ENCODE measurements at regions not wholly inside any gene's neighbourhood (a gene's known extent, or its start where the extent isn't known, plus 50 kb on each side); places are given as distances from the start of the nearest gene placed in this dataset.

- no peaks in the 10 kb centered on the region for H3K4me1 ChIP-seq
- no peaks in the 10 kb centered on the region for H3K9me3 ChIP-seq
- 82% methylated on average over 3 of the region's 3 CpGs for WGBS, 2 donors
- no peaks in the 10 kb centered on the region for H3K27me3 ChIP-seq
- no peak overlapping the region for H3K27ac ChIP-seq
- no peak for DNase-seq
- no peak overlapping the region for H3K4me3 ChIP-seq (replicated peaks in 1 of 3)
- no peaks in the 10 kb centered on the region for H3K36me3 ChIP-seq
- intact Hi-C loops (cut with DNase I), result no loop called here
- TF ChIP-seq CTCF (IDR thresholded peaks at IDR 0.05), result no peak
- TF ChIP-seq POLR2A (IDR thresholded peaks at IDR 0.05), result no peak
These were observed 347.1 kb upstream of the FSTL5 start for GRCh38 chr4:162510937-162511336.

- WGBS, 2 donors, result 80 to 81% methylated on average over 4 of the region's 4 CpGs
- Histone ChIP-seq H3K9me3 (no peaks in the 10 kb centered on the region), H3K27me3 (no peaks in the 10 kb centered on the region), H3K4me1 (no peaks in the 10 kb centered on the region), H3K27ac (no peak overlapping the region), H3K36me3 (no peaks in the 10 kb centered on the region), H3K4me3 (replicated peaks in 1 of 3) (no peak overlapping the region)
- DNase-seq, result no peak
- intact Hi-C loops (cut with DNase I), result no loop called here
- TF ChIP-seq POLR2A (IDR thresholded peaks at IDR 0.05), result no peak
- TF ChIP-seq CTCF (IDR thresholded peaks at IDR 0.05), result no peak
These were observed 346.3 kb upstream of the FSTL5 start for GRCh38 chr4:162510115-162510514.

- Histone ChIP-seq H3K9me3 (no peaks in the 10 kb centered on the region), H3K4me3 (replicated peaks in 1 of 3) (no peak overlapping the region), H3K4me1 (no peaks in the 10 kb centered on the region), H3K27me3 (no peaks in the 10 kb centered on the region), H3K27ac (no peak overlapping the region), H3K36me3 (no peaks in the 10 kb centered on the region)
- intact Hi-C loops (cut with DNase I), result no loop called here
- no peak for DNase-seq
- TF ChIP-seq CTCF (IDR thresholded peaks at IDR 0.05) (no peak), POLR2A (IDR thresholded peaks at IDR 0.05) (no peak)
- 96 to 99% methylated on average over 1 of the region's 1 CpG for WGBS, 2 donors
These were observed 345.5 kb upstream of the FSTL5 start for GRCh38 chr4:162509333-162509732.

- H3K36me3 ChIP-seq, result no peaks in the 10 kb centered on the region
- no peaks in the 10 kb centered on the region for H3K4me1 ChIP-seq
- TF ChIP-seq CTCF (IDR thresholded peaks at IDR 0.05), result no peak
- no peak for TF ChIP-seq POLR2A (IDR thresholded peaks at IDR 0.05)
- H3K4me3 ChIP-seq (replicated peaks in 1 of 3), result no peak overlapping the region
- WGBS, 2 donors, result 81 to 83% methylated on average over 2 of the region's 2 CpGs
- no peak for DNase-seq
- H3K27ac ChIP-seq, result no peak overlapping the region
- H3K9me3 ChIP-seq, result no peaks in the 10 kb centered on the region
- intact Hi-C loops (cut with DNase I), result no loop called here
- H3K27me3 ChIP-seq, result no peaks in the 10 kb centered on the region
These were observed 342.5 kb upstream of the FSTL5 start for GRCh38 chr4:162506253-162506652.

- Histone ChIP-seq H3K36me3 (no peaks in the 10 kb centered on the region), H3K27ac (no peak overlapping the region), H3K4me1 (no peaks in the 10 kb centered on the region), H3K9me3 (no peaks in the 10 kb centered on the region), H3K4me3 (replicated peaks in 1 of 3) (no peak overlapping the region), H3K27me3 (no peaks in the 10 kb centered on the region)
- no peak for TF ChIP-seq POLR2A (IDR thresholded peaks at IDR 0.05)
- TF ChIP-seq CTCF (IDR thresholded peaks at IDR 0.05), result no peak
- intact Hi-C loops (cut with DNase I), result no loop called here
- DNase-seq, result no peak
- WGBS, 2 donors, result 85 to 86% methylated on average over 4 of the region's 4 CpGs
These were observed 340.1 kb upstream of the FSTL5 start for GRCh38 chr4:162503868-162504267.
